MM.1S (cell line): ENCODE measurements at regions not wholly inside any gene's neighbourhood (a gene's known extent, or its start where the extent isn't known, plus 50 kb on each side); places are given as distances from the start of the nearest gene placed in this dataset.

Source experiments
- CTCF ChIP-seq: fragments of 300-600 bp; sonication (generic); IDR thresholded peaks from 2 replicates; pipeline ENCODE4 v1.5.1; 2016; ENCODE audit warnings: antibody characterized with exemption, low read length, mixed read lengths
- EZH2 ChIP-seq: fragments of 300-600 bp; sonication (generic); optimal IDR thresholded peaks from 2 replicates; pipeline ENCODE3; 2017; ENCODE audit warnings: low read depth, mild to moderate bottlenecking, antibody characterized with exemption, low read length, mixed read lengths

GRCh38 chr5:148949841-148950470 is 112.9 kb downstream of the SH3TC2 start:
- TF ChIP-seq CTCF = no peak
- TF ChIP-seq EZH2 = no peak
